Omental fat pad (tissue), 3 donors: ENCODE measurements at regions not wholly inside any gene's neighbourhood (a gene's known extent, or its start where the extent isn't known, plus 50 kb on each side); places are given as distances from the start of the nearest gene placed in this dataset.

ENCODE experiments used
- ATAC-seq: fragments of 150-250 bp; one replicate; pipeline ENCODE4 v1.9.1; 2016; ENCODE audit warnings: mild to moderate bottlenecking, moderate library complexity; ENCODE audit not compliant: low FRiP score
- DNase-seq: peaks from one replicate; pipeline ENCODE4 v3.0.0-alpha.2; 2019; ENCODE audit warnings: low spot score
- TF ChIP-seq, protein P1 (sequence below), 3 donors: fragments of 450-650 bp; IDR thresholded peaks; one replicate each; pipeline ENCODE4 v1.5.1; 2016 to 2017; ENCODE audit warnings: antibody characterized with exemption in 3 of 3, mild to moderate bottlenecking in 3 of 3, moderate library complexity in 2 of 3

DNA sequence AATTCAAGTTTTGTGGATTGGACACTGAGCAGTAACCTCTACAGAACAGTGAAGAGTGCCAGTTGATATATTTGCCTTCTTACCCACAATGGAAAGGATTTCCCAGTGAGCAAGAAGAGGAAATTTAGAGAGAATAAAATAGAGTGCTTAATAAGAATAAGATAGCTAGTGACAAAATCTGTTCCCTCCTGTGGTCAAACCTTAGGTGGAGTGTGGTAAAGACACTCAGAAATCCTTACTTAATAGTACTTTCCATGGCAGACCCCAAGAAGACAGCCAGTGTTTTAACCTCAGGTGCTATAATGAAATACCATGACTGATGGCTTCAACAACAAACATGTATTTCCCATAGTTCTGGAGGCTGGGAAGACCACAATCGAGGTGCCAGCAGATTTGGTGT is 108.4 kb upstream of the TNFAIP3 start:
- TF ChIP-seq, protein P1, sequence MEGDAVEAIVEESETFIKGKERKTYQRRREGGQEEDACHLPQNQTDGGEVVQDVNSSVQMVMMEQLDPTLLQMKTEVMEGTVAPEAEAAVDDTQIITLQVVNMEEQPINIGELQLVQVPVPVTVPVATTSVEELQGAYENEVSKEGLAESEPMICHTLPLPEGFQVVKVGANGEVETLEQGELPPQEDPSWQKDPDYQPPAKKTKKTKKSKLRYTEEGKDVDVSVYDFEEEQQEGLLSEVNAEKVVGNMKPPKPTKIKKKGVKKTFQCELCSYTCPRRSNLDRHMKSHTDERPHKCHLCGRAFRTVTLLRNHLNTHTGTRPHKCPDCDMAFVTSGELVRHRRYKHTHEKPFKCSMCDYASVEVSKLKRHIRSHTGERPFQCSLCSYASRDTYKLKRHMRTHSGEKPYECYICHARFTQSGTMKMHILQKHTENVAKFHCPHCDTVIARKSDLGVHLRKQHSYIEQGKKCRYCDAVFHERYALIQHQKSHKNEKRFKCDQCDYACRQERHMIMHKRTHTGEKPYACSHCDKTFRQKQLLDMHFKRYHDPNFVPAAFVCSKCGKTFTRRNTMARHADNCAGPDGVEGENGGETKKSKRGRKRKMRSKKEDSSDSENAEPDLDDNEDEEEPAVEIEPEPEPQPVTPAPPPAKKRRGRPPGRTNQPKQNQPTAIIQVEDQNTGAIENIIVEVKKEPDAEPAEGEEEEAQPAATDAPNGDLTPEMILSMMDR (IDR thresholded peaks at IDR 0.05), result no peak
- ATAC-seq, result no peak
- no peak for DNase-seq

GRCh38 chr6:137759624-137760023 is 107.4 kb upstream of the TNFAIP3 start:
- TF ChIP-seq, protein P1 (IDR thresholded peaks at IDR 0.05), result no peak
- no peak for ATAC-seq
- DNase-seq, result no peak

GRCh38 chr6:137761072-137761471 is 106.0 kb upstream of the TNFAIP3 start:
- ATAC-seq, result no peak
- no peak for DNase-seq
- TF ChIP-seq, protein P1 (IDR thresholded peaks at IDR 0.05), result no peak

DNA sequence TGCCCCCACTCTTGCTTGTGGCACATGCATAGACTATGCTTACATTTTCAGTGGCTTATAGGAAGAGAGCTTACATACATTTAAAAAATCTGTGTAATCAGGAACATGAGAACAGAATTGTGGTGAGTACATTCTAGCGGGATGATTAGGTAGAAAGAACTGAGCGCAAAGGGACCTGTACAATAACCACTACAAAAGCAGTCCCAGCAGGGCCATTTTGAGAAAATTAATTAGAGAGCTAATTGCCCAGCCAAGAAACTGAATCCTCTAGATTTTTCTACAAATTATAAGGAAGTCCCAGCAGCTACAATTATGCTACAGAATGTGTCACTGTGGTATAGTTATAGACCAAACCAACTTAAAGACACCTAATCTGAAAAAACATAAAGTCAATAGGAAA is 105.6 kb upstream of the TNFAIP3 start:
- TF ChIP-seq, protein P1 (IDR thresholded peaks at IDR 0.05), result no peak
- ATAC-seq, result no peak
- no peak for DNase-seq

DNA sequence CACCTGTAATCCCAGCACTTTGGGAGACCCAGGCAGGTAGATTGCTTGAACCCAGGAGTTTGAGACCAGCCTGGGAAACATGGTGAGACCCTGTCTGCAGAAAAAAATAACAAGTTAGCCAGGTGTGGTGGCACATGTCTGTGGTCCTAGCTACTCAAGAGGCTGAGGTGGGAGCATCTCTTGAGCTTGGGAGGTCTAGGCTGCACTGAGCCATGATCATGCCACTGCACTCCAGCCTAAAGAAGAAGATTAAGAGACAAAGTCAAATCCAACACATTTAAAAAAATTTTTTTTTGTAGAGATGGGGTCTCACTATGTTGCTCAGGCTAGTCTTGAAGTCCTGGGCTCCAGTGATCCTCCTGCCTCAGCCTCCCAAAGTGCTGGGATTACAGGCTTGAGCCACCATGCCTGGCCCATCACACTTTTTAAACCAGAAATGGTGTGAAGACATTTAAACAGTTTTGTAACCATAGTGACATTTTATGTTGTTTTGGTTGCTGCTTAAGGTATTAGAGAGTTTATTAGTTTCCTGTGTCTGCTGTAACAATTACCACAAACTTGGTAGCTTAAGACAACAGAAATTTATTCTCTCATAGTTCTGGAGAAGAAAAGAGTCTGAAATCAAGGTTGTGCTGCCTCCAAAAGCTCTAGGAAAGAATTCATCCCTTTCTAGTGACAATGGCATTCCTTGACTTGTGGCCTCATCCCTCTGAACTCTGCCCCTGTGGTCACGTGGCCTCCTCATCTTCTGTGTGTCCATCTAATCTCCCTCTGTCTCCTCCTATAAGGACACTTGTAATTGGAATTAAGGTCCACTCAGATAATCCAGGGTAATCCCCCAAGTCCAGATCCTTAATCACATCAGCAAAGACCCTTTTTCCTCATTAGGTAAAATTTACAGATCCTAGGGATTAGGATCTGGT is 104.6 kb upstream of the TNFAIP3 start:
- ATAC-seq (no peak), DNase-seq (no peak)
- TF ChIP-seq, protein P1 (IDR thresholded peaks at IDR 0.05), result no peak

DNA sequence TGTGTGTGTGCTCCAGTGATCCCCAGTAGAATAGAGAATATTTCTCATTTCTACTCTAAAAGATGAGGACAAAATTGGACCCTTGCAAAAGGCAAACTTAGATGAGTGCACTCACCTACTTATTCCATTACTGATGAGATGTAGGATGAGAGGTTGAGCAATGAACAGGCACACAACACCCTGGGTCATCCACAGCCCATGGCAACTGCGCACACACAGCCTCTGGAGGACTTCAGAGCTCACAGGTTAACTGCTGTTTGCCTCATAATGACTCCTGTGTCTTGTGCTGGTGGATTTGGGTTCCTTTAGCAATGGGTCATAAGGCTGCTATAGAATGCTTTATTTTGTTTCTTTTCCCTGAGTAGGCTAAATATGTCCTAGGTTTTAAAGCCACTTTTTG is 103.6 kb upstream of the TNFAIP3 start:
- ATAC-seq, result no peak
- TF ChIP-seq, protein P1 (IDR thresholded peaks at IDR 0.05), result no peak
- DNase-seq, result no peak

GRCh38 chr6:137763886-137764285 is 103.2 kb upstream of the TNFAIP3 start:
- ATAC-seq (no peak), DNase-seq (no peak)
- TF ChIP-seq, protein P1 (IDR thresholded peaks at IDR 0.05), result no peak
